GM12864 (cell line): ENCODE measurements at regions not wholly inside any gene's neighbourhood (a gene's known extent, or its start where the extent isn't known, plus 50 kb on each side); places are given as distances from the start of the nearest gene placed in this dataset.

Experiments used
- DNase-seq: peaks from one replicate; pipeline ENCODE4 v3.0.0-alpha.2; 2011; ENCODE audit warnings: low read depth
- H3K4me3 ChIP-seq: 2 replicates; pipeline ENCODE4 v1.5.1; 2011; ENCODE audit warnings: mild to moderate bottlenecking, low read depth, low read length, control low read depth
- CTCF ChIP-seq: IDR thresholded peaks from 2 replicates; pipeline ENCODE4 v1.5.1; 2011; ENCODE audit warnings: low read depth, mild to moderate bottlenecking, moderate library complexity, low read length, control low read depth, inconsistent platforms; ENCODE audit errors: missing control alignments

GRCh38 chr5:74300808-74301389, 339.6 kb downstream of the ENC1 start:
- no peak overlapping the region for H3K4me3 ChIP-seq
- no peak for TF ChIP-seq CTCF
- DNase-seq: no peak

- DNase-seq: no peak
- TF ChIP-seq CTCF: no peak
- no peak overlapping the region for H3K4me3 ChIP-seq
These were observed 340.7 kb downstream of the ENC1 start for GRCh38 chr5:74299833-74300232.

- no peak for DNase-seq
- no peak overlapping the region for H3K4me3 ChIP-seq
- TF ChIP-seq CTCF: no peak
These were observed 343.7 kb downstream of the ENC1 start for GRCh38 chr5:74296685-74297408.

- TF ChIP-seq CTCF: no peak
- no peak overlapping the region for H3K4me3 ChIP-seq
- DNase-seq: no peak
These were observed 344.9 kb downstream of the ENC1 start for GRCh38 chr5:74295676-74296075.

GRCh38 chr5:74295141-74295540, 345.4 kb downstream of the ENC1 start:
- TF ChIP-seq CTCF: no peak
- no peak for DNase-seq
- no peak overlapping the region for H3K4me3 ChIP-seq

- peak; percentile 61 for DNase-seq
- no peak overlapping the region for H3K4me3 ChIP-seq
- no peak for TF ChIP-seq CTCF
These were observed 346.3 kb downstream of the ENC1 start for GRCh38 chr5:74294231-74294705.

- no peak for TF ChIP-seq CTCF
- no peak overlapping the region for H3K4me3 ChIP-seq
- no peak for DNase-seq
These were observed 347.3 kb downstream of the ENC1 start for GRCh38 chr5:74293182-74293581.
